ENCODE measurements at regions not wholly inside any gene's neighbourhood (a gene's known extent, or its start where the extent isn't known, plus 50 kb on each side); places are given as distances from the start of the nearest gene placed in this dataset.

- Histone ChIP-seq H3K36me3 (no peaks in the 10 kb centered on the region), H3K4me3 (no peak overlapping the region), H3K4me1 (no peaks in the 10 kb centered on the region), H3K27ac (no peak overlapping the region), H3K9me3 (no peaks in the 10 kb centered on the region), H3K27me3 (no peaks in the 10 kb centered on the region)
- no peak for DNase-seq
- no peak for TF ChIP-seq POLR2A (IDR thresholded peaks at IDR 0.05)
- no peak for TF ChIP-seq CTCF (IDR thresholded peaks at IDR 0.05)
Measured at GRCh38 chr9:1248743-1249142, 198.6 kb downstream of the DMRT2 start.

GRCh38 chr9:1253064-1253979, 203.2 kb downstream of the DMRT2 start:
- no peak for TF ChIP-seq POLR2A (IDR thresholded peaks at IDR 0.05)
- no peak for TF ChIP-seq CTCF (IDR thresholded peaks at IDR 0.05)
- no peak overlapping the region for H3K27ac ChIP-seq
- H3K9me3 ChIP-seq: no peaks in the 10 kb centered on the region
- no peaks in the 10 kb centered on the region for H3K27me3 ChIP-seq
- H3K36me3 ChIP-seq: no peaks in the 10 kb centered on the region
- no peak overlapping the region for H3K4me3 ChIP-seq
- DNase-seq: no peak
- no peaks in the 10 kb centered on the region for H3K4me1 ChIP-seq

GRCh38 chr9:1254071-1254470, 203.9 kb downstream of the DMRT2 start:
- TF ChIP-seq CTCF (IDR thresholded peaks at IDR 0.05) (no peak), POLR2A (IDR thresholded peaks at IDR 0.05) (no peak)
- Histone ChIP-seq H3K36me3 (no peaks in the 10 kb centered on the region), H3K27ac (no peak overlapping the region), H3K9me3 (no peaks in the 10 kb centered on the region), H3K4me3 (no peak overlapping the region), H3K4me1 (no peaks in the 10 kb centered on the region), H3K27me3 (no peaks in the 10 kb centered on the region)
- DNase-seq: no peak

- H3K9me3 ChIP-seq: no peaks in the 10 kb centered on the region
- DNase-seq: no peak
- H3K27ac ChIP-seq: no peak overlapping the region
- no peak overlapping the region for H3K4me3 ChIP-seq
- TF ChIP-seq CTCF (IDR thresholded peaks at IDR 0.05) (no peak), POLR2A (IDR thresholded peaks at IDR 0.05) (no peak)
- no peaks in the 10 kb centered on the region for H3K4me1 ChIP-seq
- no peaks in the 10 kb centered on the region for H3K36me3 ChIP-seq
- no peaks in the 10 kb centered on the region for H3K27me3 ChIP-seq
Measured at GRCh38 chr9:1256178-1256577, 206.0 kb downstream of the DMRT2 start.

- Histone ChIP-seq H3K9me3 (no peaks in the 10 kb centered on the region), H3K4me1 (no peaks in the 10 kb centered on the region), H3K4me3 (no peak overlapping the region), H3K36me3 (no peaks in the 10 kb centered on the region), H3K27ac (no peak overlapping the region), H3K27me3 (no peaks in the 10 kb centered on the region)
- DNase-seq: no peak
- TF ChIP-seq CTCF (IDR thresholded peaks at IDR 0.05) (no peak), POLR2A (IDR thresholded peaks at IDR 0.05) (no peak)
Measured at GRCh38 chr9:1261266-1261665, 211.1 kb downstream of the DMRT2 start.

Measured in Peyer's patch (tissue), 4 donors.